ENCODE measurements at regions not wholly inside any gene's neighbourhood (a gene's known extent, or its start where the extent isn't known, plus 50 kb on each side); places are given as distances from the start of the nearest gene placed in this dataset.

- no peak for TF ChIP-seq CBFB (CRISPR knock-in tag; IDR thresholded peaks at IDR 0.05; ENCODE audit: low read depth)
- Mint-ChIP-seq H3K36me3 (no peaks in the 10 kb centered on the region), H3K4me1 (peaks cover 37% of the 10 kb centered on the region), H3K4me3 (no peak overlapping the region), H3K27me3 (ENCODE audit: low read depth) (no peaks in the 10 kb centered on the region), H3K27ac (no peak overlapping the region), H3K9me3 (no peaks in the 10 kb centered on the region)
- DNase-seq (ENCODE audit: low spot score) (no peak), ATAC-seq (no peak)
- ChIA-PET POLR2A (no interaction called here), CTCF (interaction anchor here (0.5 kb wide), 1 partner anchor 1478 kb away, joined by 3 read pairs; no protein-coding TSS in a partner anchor)
Measured at GRCh38 chr12:111078731-111079130, 158.4 kb upstream of the MYL2 start.

- ChIA-PET POLR2A (no interaction called here), CTCF (interaction anchor here (1.2 kb wide), 1 partner anchor 222 kb away, joined by 3 read pairs; no protein-coding TSS in a partner anchor)
- Mint-ChIP-seq H3K27me3 (ENCODE audit: low read depth) (no peaks in the 10 kb centered on the region), H3K4me3 (no peak overlapping the region), H3K9me3 (no peaks in the 10 kb centered on the region), H3K27ac (no peak overlapping the region; the same call in 1 of the 2 replicates), H3K4me1 (peaks cover 36% of the 10 kb centered on the region), H3K36me3 (no peaks in the 10 kb centered on the region)
- DNase-seq (ENCODE audit: low spot score) = no peak
- ATAC-seq = no peak
- TF ChIP-seq CREM (CRISPR knock-in tag; IDR thresholded peaks at IDR 0.05) = no peak
- TF ChIP-seq, protein P1, sequence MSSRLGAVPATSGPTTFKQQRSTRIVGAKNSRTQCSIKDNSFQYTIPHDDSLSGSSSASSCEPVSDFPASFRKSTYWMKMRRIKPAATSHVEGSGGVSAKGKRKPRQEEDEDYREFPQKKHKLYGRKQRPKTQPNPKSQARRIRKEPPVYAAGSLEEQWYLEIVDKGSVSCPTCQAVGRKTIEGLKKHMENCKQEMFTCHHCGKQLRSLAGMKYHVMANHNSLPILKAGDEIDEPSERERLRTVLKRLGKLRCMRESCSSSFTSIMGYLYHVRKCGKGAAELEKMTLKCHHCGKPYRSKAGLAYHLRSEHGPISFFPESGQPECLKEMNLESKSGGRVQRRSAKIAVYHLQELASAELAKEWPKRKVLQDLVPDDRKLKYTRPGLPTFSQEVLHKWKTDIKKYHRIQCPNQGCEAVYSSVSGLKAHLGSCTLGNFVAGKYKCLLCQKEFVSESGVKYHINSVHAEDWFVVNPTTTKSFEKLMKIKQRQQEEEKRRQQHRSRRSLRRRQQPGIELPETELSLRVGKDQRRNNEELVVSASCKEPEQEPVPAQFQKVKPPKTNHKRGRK (CRISPR knock-in tag; IDR thresholded peaks at IDR 0.05; ENCODE audit: borderline replicate concordance) = no peak
- TF ChIP-seq ZNF263 (CRISPR knock-in tag; IDR thresholded peaks at IDR 0.05; ENCODE audit: low read depth) = no peak
- TF ChIP-seq, protein P2, sequence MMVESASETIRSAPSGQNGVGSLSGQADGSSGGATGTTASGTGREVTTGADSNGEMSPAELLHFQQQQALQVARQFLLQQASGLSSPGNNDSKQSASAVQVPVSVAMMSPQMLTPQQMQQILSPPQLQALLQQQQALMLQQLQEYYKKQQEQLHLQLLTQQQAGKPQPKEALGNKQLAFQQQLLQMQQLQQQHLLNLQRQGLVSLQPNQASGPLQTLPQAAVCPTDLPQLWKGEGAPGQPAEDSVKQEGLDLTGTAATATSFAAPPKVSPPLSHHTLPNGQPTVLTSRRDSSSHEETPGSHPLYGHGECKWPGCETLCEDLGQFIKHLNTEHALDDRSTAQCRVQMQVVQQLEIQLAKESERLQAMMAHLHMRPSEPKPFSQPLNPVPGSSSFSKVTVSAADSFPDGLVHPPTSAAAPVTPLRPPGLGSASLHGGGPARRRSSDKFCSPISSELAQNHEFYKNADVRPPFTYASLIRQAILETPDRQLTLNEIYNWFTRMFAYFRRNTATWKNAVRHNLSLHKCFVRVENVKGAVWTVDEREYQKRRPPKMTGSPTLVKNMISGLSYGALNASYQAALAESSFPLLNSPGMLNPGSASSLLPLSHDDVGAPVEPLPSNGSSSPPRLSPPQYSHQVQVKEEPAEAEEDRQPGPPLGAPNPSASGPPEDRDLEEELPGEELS (CRISPR knock-in tag; IDR thresholded peaks at IDR 0.05) = no peak
- TF ChIP-seq SP1 (CRISPR knock-in tag; conservative IDR thresholded peaks at IDR 0.05) = no peak
- no peak for TF ChIP-seq IRF2 (CRISPR knock-in tag; IDR thresholded peaks at IDR 0.05; ENCODE audit: borderline replicate concordance, low read depth)
- no peak for TF ChIP-seq ZBTB43 (CRISPR knock-in tag; IDR thresholded peaks at IDR 0.05)
- TF ChIP-seq ZNF671 (CRISPR knock-in tag; IDR thresholded peaks at IDR 0.05) = no peak
- TF ChIP-seq CDX4 (CRISPR knock-in tag; IDR thresholded peaks at IDR 0.05; ENCODE audit: borderline replicate concordance) = no peak
- TF ChIP-seq, protein P3, sequence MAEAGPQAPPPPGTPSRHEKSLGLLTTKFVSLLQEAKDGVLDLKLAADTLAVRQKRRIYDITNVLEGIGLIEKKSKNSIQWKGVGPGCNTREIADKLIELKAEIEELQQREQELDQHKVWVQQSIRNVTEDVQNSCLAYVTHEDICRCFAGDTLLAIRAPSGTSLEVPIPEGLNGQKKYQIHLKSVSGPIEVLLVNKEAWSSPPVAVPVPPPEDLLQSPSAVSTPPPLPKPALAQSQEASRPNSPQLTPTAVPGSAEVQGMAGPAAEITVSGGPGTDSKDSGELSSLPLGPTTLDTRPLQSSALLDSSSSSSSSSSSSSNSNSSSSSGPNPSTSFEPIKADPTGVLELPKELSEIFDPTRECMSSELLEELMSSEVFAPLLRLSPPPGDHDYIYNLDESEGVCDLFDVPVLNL (CRISPR knock-in tag; IDR thresholded peaks at IDR 0.05; ENCODE audit: borderline replicate concordance, low read depth) = no peak
- TF ChIP-seq JUN (CRISPR knock-in tag; IDR thresholded peaks at IDR 0.05) = no peak
Measured at GRCh38 chr12:111076611-111077451, 156.5 kb upstream of the MYL2 start.

GRCh38 chr12:111076199-111076598, 155.8 kb upstream of the MYL2 start:
- ChIA-PET CTCF (interaction anchor here (1.2 kb wide), 1 partner anchor 222 kb away, joined by 3 read pairs; no protein-coding TSS in a partner anchor), POLR2A (no interaction called here)
- no peaks in the 10 kb centered on the region for H3K36me3 Mint-ChIP-seq
- ATAC-seq = no peak
- no peak overlapping the region for H3K27ac Mint-ChIP-seq
- no peaks in the 10 kb centered on the region for H3K9me3 Mint-ChIP-seq
- no peak for DNase-seq (ENCODE audit: low spot score)
- no peak overlapping the region for H3K4me3 Mint-ChIP-seq
- peaks cover 37% of the 10 kb centered on the region for H3K4me1 Mint-ChIP-seq
- H3K27me3 Mint-ChIP-seq (ENCODE audit: low read depth) = no peaks in the 10 kb centered on the region
- TF ChIP-seq KAT7 (CRISPR knock-in tag; IDR thresholded peaks at IDR 0.05; ENCODE audit: borderline replicate concordance) = no peak
- TF ChIP-seq ZBTB43 (CRISPR knock-in tag; IDR thresholded peaks at IDR 0.05) = no peak
- TF ChIP-seq, protein P4, sequence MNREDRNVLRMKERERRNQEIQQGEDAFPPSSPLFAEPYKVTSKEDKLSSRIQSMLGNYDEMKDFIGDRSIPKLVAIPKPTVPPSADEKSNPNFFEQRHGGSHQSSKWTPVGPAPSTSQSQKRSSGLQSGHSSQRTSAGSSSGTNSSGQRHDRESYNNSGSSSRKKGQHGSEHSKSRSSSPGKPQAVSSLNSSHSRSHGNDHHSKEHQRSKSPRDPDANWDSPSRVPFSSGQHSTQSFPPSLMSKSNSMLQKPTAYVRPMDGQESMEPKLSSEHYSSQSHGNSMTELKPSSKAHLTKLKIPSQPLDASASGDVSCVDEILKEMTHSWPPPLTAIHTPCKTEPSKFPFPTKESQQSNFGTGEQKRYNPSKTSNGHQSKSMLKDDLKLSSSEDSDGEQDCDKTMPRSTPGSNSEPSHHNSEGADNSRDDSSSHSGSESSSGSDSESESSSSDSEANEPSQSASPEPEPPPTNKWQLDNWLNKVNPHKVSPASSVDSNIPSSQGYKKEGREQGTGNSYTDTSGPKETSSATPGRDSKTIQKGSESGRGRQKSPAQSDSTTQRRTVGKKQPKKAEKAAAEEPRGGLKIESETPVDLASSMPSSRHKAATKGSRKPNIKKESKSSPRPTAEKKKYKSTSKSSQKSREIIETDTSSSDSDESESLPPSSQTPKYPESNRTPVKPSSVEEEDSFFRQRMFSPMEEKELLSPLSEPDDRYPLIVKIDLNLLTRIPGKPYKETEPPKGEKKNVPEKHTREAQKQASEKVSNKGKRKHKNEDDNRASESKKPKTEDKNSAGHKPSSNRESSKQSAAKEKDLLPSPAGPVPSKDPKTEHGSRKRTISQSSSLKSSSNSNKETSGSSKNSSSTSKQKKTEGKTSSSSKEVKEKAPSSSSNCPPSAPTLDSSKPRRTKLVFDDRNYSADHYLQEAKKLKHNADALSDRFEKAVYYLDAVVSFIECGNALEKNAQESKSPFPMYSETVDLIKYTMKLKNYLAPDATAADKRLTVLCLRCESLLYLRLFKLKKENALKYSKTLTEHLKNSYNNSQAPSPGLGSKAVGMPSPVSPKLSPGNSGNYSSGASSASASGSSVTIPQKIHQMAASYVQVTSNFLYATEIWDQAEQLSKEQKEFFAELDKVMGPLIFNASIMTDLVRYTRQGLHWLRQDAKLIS (CRISPR knock-in tag; IDR thresholded peaks at IDR 0.05; ENCODE audit: borderline replicate concordance) = no peak
- no peak for TF ChIP-seq CTCF (IDR thresholded peaks at IDR 0.05)
- no peak for TF ChIP-seq ZNF138 (CRISPR knock-in tag; conservative IDR thresholded peaks at IDR 0.05)
